GM19043 (cell line): ENCODE measurements at regions not wholly inside any gene's neighbourhood (a gene's known extent, or its start where the extent isn't known, plus 50 kb on each side); places are given as distances from the start of the nearest gene placed in this dataset.
A peak's percentile ranks its signal among the peaks of the same experiment; 100 is the strongest.
"Not testable (repeated sequence)": the region's sequence is repeated elsewhere in the genome, so short reads cannot be mapped to it uniquely, and the experiment has no call there.

Source experiments
- ATAC-seq: cut with Tn5 transposase; IDR thresholded peaks from one replicate; pipeline ENCODE4 v1.9.1; 2021; ENCODE audit warnings: low read depth; ENCODE audit not compliant: unreplicated experiment

DNA sequence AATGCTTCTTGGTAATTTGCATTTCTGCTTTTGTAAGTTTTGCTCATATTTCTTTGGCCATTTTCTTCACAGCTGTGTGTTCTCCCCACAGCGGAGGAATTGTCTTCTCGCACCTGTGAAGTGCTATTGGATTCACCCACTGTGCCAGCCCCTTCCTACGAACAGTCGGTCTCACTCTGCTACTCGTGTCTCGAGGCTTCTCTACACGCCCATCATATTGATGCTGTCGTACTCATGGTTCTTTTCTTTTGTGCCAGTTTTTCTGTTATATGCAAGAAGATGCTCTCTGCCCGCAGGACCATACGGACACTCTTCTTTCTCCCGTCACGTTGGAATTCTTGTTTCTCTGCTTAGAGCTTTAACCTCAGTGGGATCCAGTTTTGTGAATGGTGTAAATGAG lies 200.3 kb downstream of the DLL1 start:
- no peak for ATAC-seq

DNA sequence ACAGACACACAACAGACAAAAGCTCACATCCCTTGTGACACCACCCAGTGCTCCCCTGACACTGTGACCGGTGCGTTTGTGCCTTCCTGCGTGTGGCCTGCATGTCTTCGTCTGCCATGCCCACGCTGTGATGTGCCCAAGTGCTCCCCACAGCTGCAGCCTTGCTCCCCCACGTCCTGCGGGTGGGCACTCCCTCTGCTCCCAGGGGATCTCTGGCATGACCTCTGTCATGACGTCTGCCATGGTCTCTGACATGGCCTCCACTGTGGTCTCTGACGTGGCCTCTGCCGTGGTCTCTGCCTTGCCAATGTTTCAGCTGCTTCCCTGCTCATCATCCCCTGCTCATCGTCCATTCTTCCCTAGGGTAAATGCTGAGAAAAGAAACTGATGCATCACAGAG lies 200.9 kb downstream of the DLL1 start:
- ATAC-seq: peak; percentile 10

DNA sequence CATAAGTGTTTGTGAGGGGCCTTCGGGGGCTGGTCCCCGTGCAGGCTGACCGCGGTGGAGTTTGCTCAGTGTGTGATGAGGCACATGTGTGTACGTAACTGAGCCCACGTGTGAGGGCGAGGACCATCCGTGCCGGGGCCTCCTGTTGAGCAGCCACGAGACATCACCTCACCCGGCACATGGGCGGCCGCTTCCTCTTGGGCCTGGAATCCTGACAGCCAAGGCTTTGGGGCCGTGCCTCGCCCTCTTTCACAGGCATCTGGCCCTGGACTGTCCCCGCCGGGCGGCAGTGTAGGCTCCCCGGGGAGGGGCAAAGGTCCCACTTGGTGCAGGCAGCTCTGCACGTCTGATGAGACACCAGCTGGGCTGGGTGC lies 202.3 kb downstream of the DLL1 start:
- ATAC-seq: no peak

DNA sequence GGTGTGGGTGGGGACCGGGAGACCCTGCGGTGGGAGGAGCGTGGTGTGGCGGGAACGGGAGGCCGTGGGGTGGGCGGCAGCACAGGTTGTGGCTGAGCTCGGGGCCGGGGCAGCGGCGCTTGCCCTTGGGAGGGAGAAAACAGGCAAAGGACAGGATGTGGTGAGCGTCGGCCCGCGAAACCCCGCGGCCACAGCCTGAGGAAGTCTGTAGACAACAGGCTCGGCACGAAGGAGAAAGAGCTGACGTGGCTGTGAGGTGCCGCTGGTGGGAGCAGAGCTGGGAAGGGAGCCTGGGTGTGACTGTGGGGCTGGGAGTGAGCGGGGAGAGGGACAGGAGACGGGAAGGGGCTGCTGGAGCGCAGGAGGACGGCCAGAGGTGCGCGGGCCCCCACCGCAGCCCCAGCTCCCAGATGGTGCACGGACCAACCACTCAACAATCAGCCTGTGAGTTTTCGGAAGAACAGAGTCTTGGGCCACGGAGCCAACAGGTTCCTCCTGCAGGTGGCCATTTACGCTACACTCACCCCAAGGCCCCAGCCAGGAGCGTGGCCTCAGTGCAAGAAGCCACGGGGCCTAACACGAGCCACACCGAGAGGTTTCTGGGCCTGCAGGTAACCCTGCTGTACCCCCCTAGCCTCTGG lies 202.8 kb downstream of the DLL1 start:
- ATAC-seq: peak; percentile 61

DNA sequence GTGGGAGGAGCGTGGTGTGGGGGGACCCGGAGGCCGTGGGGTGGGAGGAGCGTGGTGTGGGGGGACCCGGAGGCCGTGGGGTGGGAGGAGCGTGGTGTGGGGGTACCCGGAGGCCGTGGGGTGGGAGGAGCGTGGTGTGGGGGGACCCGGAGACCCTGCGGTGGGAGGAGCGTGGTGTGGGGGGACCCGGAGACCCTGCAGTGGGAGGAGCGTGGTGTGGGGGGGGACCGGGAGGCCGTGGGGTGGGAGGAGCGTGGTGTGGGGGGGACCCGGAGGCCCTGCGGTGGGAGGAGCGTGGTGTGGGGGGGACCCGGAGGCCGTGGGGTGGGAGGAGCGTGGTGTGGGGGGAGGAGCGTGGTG lies 203.5 kb downstream of the DLL1 start:
- not testable (repeated sequence) for ATAC-seq

DNA sequence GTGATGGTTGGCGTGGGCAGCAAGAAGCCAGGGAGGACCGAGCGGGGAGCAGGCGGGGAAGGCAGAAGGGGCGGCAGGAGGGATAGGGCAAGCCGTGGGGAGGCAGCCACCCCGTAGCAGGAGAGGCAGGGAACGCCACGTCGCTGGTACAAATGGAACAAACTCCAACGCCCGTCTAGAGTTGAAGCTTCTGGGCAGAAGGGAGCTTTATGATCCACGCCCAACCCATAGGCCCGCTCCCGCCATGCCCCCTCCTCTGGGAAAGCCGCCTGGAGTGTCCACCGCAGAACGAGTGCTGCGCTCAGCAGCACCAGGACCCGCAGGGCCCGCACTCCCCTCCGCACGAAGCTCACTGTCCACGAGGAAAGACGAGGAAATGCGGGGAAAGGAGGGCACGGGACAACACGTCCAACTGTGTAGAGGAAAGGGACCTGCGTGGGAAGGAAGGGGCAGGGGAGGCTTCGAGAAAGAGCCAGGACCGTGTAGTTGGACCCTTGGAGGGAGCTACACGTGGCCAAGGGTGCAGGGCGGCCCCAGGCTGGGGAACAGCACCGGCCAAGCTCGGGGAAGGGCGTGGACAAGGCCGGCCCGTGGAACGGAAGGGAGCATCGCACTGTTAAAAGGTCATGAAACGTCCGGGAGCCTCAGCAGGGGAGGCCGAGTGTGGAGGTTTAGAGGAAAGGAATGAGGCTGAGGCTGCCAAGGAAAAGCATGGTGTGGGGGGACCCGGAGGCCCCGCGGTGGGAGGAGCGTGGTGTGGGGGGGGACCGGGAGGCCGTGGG lies 204.0 kb downstream of the DLL1 start:
- no peak for ATAC-seq

DNA sequence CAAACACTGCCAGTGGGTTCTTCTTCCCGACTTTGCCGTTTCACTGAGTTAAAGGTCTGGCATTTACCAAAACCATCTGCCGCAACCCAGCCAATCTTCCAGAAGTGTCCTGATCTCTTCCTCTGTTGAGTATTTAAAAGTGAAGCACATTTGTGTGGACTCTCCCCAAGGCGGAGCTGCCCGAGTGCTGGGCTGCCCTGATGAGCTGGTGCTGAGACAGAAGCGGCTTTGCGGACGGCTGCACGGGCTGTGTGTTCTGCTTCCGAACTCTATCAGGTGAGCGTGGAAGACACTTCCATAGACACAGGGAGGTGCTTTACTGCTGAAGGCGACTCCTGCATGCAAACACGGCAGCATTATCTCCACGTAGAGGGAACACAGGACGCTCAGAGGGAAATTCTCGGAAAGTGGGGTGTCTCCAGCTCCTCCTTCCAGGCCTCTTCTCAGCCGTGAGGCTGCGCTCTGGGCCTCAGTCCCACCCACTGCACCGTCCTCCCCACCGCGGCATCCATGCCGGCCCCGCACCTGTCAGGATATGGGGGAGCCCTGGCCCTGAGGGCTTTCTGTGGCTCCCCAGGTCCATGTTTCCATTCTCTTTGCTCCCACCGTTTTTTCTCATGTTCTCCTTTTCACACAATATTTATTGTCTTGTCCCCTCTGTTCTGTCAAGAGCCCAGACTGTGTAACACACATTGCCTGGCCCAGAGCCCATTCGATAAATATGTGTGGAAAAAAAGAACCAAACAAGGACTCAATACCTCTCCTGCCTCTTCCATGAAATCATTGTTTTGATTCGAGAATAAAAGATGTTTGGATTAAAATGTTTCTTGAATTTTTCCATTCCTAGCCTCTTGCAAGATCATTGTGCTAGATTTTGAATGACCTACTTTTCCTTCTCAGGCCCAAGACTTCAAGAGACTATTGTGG lies 205.1 kb downstream of the DLL1 start:
- ATAC-seq: no peak

DNA sequence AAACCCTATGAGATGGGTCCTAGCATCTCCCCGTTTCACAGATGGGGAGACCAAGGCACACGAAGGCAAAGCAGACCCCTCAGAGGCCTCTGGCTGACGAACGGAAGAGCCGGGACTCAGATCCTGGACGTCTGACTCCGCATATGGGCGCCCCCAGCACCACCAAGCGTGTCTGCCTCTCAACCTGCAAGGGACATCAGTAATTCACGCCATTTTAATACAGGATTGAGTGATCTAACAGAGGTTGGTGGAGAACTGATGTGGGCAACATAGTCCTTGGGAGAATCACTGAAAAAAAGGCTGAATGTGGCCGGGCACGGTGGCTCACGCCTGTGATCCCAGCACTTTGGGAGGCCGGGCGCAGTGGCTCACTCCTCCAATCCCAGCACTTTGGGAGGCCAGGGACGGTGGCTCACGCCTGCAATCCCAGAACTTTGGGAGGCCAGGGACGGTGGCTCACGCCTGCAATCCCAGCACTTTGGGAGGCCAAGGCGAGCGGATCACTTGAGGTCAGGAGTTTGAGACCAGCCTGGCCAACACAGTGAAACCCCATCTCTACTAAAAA lies 206.6 kb downstream of the DLL1 start:
- no peak for ATAC-seq

DNA sequence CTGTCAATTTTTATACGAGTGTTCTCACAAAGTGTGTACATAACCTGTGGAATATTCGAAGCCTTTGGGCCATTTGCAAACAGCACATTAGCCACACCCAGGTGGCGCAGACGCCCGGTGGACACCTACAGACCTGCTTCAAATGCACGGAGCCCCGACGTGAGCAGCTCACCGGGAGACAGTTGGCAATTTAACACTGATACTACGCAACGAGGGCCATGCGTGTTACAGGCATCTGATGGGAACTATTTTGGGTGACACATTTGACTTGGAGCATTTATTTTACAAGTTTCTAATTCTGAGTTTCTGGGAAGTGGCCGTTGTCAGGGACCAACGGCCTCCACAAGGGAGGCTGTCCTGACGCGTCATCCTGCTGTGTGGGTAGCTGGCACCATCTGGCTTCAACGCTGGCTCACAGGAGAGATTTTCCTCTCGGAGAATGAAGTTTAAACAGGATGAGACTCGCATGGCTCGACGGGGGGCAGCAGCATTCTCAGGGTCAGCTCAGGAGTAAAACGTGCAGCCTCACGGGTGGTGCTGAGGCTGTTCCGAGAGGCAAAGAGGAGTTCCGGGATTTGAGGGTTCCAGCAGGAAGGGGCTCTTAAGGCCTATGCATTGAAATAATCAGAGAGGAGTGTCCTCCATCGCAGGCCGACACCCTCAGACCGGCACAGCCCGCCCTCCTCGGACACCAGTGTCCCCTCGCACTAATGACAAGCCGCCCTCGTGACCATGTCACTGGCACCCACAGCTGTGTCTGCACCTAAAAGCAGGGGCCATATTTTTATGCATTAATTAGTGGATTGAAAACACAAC lies 207.4 kb downstream of the DLL1 start:
- no peak for ATAC-seq

DNA sequence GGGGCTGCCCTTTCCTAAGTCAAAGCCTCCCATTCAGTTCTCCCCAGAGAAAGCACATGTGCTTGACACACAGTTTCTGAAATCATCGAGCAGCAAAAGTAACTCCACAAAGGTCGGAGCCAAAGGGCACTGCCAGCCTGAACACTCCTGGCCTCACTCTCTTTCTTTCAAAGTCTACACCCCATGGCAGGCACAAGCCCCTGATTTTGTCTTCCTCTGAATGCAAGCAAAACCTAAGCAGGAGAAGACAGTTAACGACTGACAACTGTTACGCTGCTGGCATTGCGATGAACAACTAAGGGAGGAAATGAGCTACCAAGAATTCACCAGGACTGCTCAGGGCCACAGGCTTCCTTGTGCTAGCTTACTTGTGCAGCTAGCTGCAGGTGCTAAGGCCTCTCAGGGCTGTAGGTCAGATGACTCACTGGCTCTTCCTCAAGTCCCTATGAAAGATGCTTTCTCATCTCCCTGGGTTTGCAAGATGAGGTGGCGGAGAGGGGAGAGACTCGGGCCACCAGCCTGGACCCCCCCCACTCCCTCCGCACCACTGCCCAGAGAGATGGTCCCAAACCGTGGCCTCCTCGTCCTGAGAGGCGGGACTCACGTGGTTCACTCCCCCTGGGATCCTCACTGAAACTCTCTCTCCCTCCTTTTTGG lies 208.2 kb downstream of the DLL1 start:
- ATAC-seq: no peak

DNA sequence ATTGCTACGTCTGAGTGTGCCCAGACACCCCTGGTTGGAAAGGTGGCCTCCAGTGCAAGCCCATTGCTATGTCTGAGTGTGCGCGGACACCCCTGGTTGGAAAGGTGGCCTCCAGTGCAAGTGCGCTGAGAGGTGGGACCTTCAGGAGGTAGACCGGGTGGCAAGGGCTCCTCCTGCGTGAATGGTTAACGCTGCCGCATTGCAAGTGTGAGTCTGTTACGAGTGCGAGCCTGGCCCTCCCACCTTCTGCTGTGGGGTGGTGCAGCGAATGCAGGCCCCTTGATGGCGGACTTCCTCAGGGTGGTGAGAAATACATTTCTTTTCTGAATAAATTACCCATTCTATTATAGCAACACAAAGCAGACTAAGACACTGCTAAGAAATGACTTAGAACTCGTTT lies 208.8 kb downstream of the DLL1 start:
- ATAC-seq: no peak

DNA sequence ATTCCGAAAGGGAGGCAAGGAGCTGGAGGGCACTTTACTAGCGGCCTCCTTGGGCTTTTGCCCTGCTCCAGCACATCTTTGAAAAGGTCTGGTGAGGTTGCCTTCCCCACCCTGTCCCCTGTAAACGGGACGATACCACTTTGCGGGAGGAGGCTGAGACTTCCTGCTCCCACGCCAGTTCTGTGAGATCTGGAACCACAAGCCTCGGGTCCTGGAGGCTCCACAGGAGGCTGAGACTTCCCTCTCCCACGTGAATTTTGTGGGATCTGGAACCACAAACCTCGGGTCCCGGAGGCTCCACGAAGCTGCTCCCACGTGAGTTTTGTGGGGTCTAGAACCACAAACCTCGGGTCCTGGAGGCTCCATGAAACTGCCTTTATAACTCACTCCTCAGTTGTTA lies 209.3 kb downstream of the DLL1 start:
- ATAC-seq: no peak

DNA sequence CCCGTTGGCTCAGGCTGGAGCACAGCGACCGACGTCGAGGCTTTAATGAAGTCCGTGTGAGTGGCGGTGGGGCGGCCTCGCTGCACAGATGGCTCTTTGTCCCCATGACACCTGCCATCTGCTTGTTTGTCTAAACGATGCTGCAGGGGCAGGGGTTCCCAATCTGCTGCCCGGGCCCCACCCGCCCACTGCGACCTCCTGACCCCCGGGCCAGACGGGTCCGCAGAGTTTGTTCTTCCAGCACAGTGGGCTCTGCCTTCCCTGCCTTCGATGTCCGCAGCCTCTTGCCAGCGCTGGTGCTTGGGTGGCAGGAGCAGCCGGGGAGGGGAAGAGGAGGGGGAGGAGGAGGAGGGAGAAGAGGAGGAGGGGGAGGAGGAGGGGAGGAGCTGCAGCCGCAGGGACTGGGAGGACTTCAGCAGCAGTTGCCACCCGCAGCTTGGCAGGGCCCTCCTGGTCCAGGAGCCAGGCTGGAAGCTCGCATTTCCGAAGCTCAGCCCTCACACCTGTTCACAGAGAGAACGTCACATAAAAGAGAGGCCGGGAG lies 210.0 kb downstream of the DLL1 start:
- ATAC-seq: no peak

DNA sequence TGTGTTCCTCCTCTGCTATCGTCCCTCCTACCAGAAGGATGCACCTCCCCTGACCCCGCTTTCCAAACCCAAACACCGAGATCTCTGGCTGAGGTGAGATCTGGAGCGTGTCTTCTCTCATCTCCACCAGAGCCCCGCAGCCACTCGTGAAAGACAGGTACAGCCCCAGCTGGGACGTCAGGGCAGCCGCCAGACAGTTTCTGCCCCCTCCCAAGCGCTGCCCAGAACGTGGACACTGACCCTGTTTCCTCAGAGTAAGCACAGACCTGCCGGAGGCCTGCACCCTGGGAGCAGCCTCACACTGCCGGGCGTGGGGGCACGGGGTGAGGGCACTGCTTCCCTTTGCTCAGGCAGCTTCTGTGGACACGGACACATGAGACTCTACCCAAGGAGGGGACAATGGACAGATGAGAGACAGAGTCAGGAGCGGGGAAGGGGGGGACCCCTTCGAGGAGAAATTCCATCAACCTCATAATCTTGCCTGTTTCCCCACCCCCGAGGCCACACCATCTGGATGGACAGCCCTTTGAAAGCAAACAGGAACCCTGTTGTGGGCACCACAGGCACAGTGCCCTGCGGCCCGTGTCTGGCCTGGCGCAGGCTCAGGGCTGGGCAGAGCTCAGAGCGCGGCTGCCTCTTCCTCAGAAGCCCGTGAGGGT lies 210.6 kb downstream of the DLL1 start:
- no peak for ATAC-seq

DNA sequence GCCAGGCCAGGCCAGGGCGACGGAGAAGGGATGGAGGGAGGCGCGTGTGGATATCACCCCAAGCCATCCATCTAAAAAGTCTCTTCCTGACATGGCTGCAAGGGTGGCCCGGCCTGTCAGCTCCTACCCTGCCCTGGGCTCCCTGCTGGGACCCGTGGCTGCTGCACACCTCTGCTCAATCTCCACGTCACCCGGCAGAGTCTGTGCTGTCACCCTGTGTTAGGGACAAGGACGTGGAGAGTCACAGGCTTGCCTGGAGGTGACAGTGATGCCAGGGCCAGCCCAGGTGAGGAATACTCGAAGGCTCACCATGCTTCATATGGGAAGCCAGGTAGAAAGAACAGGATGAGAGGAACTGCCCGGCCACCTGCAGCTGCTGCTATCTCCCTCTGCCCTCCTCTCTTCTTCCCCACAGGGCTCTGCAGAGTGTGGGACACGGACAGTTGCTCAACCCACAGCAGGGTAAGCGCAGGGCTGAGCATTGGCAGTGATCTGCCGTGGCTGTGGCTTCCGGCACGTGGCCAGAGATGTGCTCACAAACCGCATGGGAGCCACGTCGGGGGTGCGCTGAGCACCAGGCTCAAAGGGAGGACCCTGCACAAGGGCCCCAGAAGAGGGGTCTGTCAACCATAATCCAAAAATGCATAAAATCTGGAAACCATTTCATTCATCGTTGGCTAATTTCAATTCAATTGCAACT lies 214.3 kb downstream of the DLL1 start:
- no peak for ATAC-seq

DNA sequence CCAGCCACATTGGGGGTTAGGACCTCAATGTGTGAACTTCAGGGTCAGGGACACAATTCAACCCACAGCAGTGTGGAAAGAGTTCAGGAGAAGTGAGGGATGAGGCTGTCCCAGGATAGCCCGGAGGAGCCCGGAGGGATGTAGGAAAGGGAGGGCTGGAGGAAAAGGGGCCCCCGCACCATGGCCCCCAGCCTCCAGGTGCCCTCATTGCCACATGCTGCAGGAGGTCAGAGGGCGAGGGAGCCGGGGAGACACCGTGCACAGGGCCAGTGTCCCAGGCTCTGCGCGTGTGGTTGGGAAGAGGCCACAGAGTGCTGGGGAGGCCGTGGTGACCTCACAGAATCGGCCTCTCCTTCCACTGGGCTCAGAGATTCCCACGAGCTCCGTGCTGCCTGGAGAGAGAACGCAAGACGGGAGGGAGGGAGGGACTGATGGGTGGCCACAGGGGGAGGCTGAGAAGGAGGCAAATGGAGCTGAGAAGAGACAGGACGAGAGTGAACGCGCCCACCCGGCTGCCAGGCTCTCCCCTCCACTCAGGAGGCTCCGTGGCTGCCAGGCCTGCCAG lies 215.1 kb downstream of the DLL1 start:
- no peak for ATAC-seq

DNA sequence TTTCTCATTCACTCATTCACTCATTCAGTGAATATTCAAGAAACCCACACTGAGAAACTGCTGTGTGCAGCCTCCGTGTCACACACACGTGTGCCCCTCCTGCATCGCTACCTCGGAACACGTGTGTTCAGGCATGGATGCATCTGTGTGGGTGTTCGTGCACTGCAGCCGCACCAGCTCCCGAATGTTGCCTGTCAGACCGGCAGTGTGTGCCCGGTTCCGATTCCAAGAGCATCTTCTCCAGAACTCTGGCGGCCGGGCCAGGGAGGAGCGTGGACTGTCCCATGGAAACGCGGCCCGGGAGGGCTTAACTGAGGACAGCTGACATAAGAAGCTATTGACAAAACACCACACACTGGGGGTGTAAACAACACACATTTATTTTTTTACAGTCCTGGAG lies 216.0 kb downstream of the DLL1 start:
- ATAC-seq: no peak

DNA sequence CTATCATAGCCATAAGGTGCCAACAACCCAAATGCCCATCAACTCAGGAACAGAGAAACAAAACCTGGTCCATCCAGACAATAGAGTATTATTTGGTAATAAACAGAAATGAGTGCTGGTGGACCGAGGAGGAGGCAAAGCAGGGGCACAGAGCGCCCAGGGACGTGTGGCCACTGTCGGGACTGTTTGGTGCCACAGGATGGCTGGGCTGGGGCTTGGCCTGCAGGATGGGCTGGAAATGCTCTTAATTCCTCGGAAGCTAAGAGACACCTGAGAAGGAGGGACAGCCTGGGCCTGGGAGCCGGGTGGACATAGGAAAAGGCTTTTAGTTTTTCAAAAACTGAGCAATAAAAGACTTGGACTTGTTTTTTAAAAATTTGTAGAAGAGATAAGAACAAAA lies 216.4 kb downstream of the DLL1 start:
- ATAC-seq: no peak
